GM12892 (cell line): ENCODE measurements at regions not wholly inside any gene's neighbourhood (a gene's known extent, or its start where the extent isn't known, plus 50 kb on each side); places are given as distances from the start of the nearest gene placed in this dataset.
"Not testable (repeated sequence)": the region's sequence is repeated elsewhere in the genome, so short reads cannot be mapped to it uniquely, and the experiment has no call there.

Source experiments
- DNase-seq: peaks from one replicate; pipeline ENCODE4 v3.0.0; 2011; ENCODE audit not compliant: insufficient read length
- FAIRE-seq: peaks from 2 replicates; lab custom pipeline; 2011; peaks lifted over from hg19 to GRCh38; lab: Jason Lieb, UNC
- POLR2A ChIP-seq: IDR thresholded peaks from 2 replicates; pipeline ENCODE4 v1.6.1; 2011; ENCODE audit warnings: low read depth, low read length, control low read depth
- POLR2AphosphoS5 ChIP-seq: IDR thresholded peaks from 2 replicates; pipeline ENCODE4 v1.6.1; 2011; ENCODE audit warnings: low read depth, low read length, control low read depth
- TAF1 ChIP-seq: IDR thresholded peaks from 2 replicates; pipeline ENCODE4 v1.6.1; 2011; ENCODE audit warnings: low read depth, mild to moderate bottlenecking, control low read depth, low read length, borderline replicate concordance

DNA sequence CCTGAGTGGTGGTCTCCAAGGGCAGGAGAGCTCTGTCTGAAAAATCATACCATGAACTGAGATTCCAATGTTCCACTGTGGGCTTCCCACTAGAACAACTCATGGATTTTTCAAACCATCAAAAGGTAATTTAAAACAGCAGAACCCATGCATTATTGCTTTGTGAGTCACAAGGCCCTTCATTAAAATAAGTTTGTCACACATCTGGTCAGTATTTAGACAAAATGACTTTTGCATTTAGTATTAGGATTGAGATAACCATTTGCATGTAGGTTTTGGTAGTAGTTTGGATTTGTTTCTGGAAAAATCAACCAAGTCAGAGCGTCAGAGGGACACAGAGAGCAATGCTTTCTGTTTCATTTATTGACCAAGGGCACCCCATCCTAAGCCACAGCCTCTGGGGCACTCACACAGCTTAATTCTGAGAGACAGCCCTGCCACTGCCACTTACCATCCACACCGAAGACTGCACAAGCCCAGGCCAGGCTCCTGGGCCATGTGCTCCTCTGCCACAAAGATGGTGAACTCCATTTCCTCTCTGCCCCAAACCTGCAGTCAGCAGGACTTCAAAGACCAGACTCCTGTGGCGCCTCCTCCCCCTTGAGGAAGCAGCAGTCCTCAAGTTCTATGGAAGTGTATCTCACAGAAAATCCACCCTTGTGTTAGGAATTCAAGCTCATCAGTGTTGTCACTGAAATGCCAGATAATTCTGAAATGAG lies 132.6 kb upstream of the DUSP10 start:
- DNase-seq = no peak
- no peak for FAIRE-seq
- TF ChIP-seq POLR2AphosphoS5 (no peak), TAF1 (no peak), POLR2A (no peak)

- DNase-seq (no peak), FAIRE-seq (no peak)
- no peak for TF ChIP-seq TAF1
- no peak for TF ChIP-seq POLR2A
- no peak for TF ChIP-seq POLR2AphosphoS5
Observed at GRCh38 chr1:221873673-221874072, 131.8 kb upstream of the DUSP10 start.

- FAIRE-seq (no peak), DNase-seq (no peak)
- TF ChIP-seq TAF1 (no peak), POLR2A (no peak), POLR2AphosphoS5 (no peak)
Observed at GRCh38 chr1:221871056-221871455, 129.2 kb upstream of the DUSP10 start.

DNA sequence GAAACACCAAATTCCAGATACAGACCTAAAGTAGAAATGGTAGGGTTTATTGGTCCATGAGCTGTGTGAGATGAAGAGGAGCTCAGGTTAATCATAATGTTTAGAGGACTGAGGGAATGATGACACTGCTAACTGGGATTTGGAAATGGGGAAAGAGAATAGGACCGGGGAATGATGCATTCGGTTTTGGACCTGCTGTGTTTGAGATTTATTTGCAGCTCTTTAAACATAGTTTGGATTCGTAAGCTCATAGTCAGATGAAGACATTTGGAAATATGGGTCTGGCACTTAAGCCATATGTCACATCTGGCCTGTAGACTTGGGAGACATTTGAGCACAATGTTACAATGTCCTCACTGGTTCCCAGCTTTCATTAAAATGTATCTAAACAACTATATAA lies 127.9 kb upstream of the DUSP10 start:
- DNase-seq (no peak), FAIRE-seq (no peak)
- TF ChIP-seq POLR2AphosphoS5 (no peak), POLR2A (no peak), TAF1 (no peak)

GRCh38 chr1:221868593-221869303 lies 126.9 kb upstream of the DUSP10 start:
- TF ChIP-seq POLR2A (no peak), TAF1 (no peak), POLR2AphosphoS5 (no peak)
- DNase-seq = no peak
- FAIRE-seq = no peak

- TF ChIP-seq TAF1 (no peak), POLR2A (no peak), POLR2AphosphoS5 (no peak)
Observed at GRCh38 chr1:221867003-221867402, 125.1 kb upstream of the DUSP10 start.

DNA sequence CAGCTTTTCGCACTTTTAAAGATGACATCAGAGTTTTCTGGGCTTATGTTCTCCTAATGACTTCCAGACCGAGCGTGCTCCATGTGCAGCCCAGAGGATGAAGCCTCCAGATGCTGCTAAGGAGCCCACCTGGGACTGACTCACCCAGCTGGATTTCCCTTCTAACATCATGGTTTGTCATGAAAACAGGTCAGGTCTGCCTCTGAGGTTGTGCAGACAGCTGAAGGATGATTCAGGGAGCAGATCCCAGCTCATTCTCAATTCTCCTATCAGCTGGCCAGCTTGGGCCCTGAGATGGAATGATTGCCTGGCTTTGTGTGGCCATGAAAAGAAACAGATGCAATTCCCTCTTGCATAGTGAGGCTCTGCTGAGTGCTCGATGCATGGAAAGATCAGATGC lies 123.9 kb upstream of the DUSP10 start:
- DNase-seq (no peak), FAIRE-seq (no peak)
- no peak for TF ChIP-seq POLR2A
- TF ChIP-seq POLR2AphosphoS5 = no peak
- no peak for TF ChIP-seq TAF1

More at GRCh38 chr1:221867003-221867402, 125.1 kb upstream of the DUSP10 start:
- FAIRE-seq = no peak
- DNase-seq = no peak

DNA sequence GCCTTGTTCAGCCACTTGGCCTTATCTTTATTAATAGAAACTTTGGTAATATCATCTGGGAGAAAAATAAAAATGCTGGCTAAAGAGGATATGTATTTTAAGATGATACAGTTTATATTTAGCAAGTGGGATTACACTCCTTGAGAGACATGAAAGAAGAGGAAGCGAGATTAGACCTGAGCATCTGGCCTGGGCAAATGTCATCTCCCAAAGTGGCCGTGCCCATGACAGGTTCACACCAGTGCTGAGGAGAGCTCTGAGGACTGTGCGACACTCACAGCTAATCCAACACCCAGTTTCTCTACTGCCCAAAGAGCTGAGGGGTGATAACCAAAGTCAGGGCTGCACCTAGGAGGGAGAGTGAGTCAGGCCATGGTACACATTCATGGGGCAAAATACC lies 121.7 kb upstream of the DUSP10 start:
- no peak for DNase-seq
- FAIRE-seq = no peak
- TF ChIP-seq POLR2A (no peak), TAF1 (no peak)

DNA sequence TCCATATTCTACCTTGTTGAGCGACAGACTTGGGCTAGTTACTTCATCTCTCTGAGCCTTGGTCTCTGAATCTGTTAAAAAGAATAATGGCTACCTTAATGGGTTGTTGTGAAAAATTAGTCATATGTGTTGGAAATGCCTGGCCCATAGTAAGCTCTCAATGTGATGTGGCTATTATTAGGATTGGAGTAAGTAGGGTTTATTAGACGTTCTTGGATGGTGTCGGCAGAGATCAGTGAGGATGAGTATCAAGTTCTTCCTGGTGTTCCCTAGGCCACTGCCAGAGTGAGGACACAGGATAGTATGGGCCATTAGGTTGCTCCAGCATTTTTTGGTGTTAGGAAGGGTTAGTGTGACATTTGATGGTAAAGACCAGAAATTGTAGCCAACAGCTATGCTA lies 121.1 kb upstream of the DUSP10 start:
- TF ChIP-seq TAF1 = no peak
- no peak for TF ChIP-seq POLR2AphosphoS5
- TF ChIP-seq POLR2A = no peak
- FAIRE-seq = no peak
- DNase-seq = no peak

GRCh38 chr1:221858818-221859611 lies 117.1 kb upstream of the DUSP10 start:
- DNase-seq (no peak), FAIRE-seq (no peak)
- no peak for TF ChIP-seq POLR2A
- no peak for TF ChIP-seq POLR2AphosphoS5
- TF ChIP-seq TAF1 = no peak

GRCh38 chr1:221857094-221857444 lies 115.2 kb upstream of the DUSP10 start:
- DNase-seq = not testable (repeated sequence)

More at GRCh38 chr1:221857094-221857444, 115.2 kb upstream of the DUSP10 start:
- peak; percentile 84 for FAIRE-seq
